GM21528 (cell line): ENCODE measurements at regions not wholly inside any gene's neighbourhood (a gene's known extent, or its start where the extent isn't known, plus 50 kb on each side); places are given as distances from the start of the nearest gene placed in this dataset.

Source experiments
- ATAC-seq: cut with Tn5 transposase; IDR thresholded peaks from one replicate; pipeline ENCODE4 v1.9.1; 2021; ENCODE audit warnings: mild to moderate bottlenecking, moderate library complexity; ENCODE audit not compliant: unreplicated experiment, low FRiP score

DNA sequence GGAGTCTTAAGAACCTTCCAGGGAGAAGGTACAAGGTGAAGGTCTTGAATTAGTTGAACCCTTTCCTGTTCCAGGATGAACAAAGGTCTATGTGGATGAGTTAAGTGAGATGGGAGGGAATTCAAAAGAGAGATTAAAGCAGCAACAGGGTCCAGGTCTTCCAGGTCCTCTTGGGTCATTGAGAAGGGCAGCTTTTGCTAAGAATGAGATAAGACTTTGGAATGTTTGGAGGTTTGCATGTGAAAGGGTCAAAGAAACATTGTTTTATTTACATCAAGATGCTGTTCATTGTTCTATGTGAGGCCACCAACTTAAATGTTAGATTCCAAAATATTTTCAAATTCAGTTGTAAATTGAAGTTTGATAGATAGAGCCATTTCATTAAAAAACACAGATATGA is 463.9 kb downstream of the ANXA1 start:
- ATAC-seq, result no peak

DNA sequence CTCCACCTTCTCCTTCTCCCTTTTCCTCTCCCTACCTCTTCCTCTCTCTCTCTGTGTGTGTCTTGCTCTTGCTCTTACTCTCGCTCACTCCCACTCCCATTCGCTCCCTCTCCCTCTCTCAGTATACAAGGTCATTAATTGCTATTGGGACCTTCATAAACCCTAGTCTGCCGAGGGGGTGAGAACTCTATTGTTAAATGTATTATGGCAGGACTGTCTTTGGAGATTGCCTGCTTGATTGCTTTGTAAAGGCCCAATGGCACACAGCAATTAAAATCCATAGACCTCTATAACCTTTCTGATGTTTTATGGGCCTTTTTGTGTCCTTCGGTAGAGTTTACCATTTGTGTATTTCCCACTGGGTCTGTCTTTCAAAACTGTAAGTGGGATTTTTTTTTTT is 465.9 kb downstream of the ANXA1 start:
- no peak for ATAC-seq

DNA sequence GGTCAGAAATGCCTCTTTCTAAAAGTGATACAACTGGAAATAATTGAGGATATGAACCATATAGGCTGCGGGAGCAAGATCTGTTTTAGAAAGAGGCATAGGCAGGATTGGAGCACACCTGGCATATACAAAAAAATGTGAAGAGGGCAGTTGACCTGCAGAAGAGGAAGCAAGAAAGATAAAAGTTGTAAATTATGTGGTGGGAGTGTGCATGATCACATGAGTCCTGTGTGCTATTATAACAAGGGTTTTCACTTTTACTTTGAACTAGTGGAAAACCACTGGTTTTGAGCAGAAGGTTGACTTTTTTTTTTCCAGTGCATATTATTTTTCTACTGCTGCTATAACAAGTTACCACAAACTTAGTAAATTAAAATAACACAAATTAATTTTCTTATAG is 489.3 kb downstream of the ANXA1 start:
- ATAC-seq, result no peak

DNA sequence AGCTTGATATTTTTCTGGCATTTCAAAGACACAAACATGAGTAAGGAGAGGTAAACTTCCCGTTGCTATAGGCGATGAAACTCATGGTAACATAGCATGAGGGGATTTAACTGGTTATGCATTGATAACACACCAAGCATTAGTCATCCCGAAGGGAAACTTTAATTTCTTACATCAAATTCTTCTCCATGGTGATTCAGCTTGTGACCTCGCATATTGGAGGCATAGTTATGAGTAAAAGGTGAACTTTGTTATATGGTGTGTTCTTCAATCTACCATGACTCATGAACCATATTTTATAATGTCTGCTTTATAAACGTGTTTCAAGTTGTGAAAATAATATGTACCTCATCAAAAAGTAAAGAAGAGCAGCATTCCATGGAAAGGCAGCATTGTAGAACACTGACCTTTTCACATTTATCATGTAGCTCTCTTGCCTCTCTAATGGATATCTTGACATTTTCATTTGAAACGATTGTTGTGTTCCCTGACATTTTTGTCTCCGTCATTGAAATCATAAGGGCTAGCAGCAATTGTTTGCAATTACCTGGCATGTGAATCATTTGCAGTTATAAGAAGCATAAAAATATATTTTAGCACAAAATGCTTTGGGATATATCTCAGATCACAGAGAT is 491.8 kb downstream of the ANXA1 start:
- ATAC-seq, result no peak

DNA sequence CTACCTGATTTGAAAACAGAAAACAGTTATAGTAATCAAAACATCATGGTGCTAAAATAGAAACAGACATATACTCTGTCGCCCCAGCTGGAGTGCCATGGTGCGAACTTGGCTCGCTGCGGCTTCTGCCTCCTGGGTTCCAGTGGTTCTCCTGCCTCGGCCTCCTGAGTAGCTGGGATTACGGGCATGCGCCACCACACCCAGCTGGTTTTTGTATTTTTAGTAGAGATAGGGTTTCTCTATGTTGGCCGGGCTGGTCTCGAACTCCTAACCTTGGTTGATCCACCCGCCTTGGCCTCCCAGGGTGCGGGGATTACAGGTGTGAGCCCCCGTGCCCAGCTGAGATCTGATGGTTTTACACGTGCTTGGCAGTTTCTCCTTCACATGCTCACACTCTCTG is 495.9 kb downstream of the ANXA1 start:
- no peak for ATAC-seq

DNA sequence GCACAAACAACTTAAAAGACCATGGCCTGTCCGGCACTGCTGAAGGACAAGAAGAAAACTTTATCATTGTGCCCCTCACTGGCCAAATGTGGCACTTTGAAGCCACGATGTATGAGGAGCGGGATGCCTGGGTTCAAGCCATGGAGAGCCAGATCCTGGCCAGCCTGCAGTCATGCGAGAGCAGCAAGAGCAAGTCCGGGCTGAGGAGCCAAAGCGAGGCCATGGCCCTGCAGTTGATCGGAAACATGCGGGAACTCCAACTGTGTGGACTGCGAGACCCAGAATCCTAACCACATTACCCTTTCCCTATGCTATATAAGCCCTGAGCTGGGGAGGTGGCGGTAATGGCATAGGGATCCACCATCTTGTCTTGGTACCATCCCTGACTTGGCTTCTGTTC is 497.9 kb downstream of the ANXA1 start:
- ATAC-seq, result no peak

DNA sequence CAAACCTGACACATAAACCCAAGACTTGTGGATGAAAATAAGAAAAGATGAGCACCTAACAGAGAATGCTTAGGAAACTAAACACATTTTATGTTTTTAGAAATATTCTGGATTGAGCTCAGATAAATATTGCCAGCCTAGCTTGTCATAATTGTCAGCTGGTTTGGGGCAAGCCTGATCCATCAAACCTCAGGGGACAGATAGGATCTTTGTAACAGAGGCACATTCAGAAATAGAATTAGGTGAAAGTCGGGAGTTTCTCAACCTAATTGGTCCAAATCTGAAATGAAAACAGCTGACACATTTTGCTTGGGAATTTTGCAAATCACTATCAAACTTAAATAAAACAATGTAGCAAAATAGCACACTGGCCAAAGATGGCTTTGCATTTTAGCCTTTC is 503.7 kb downstream of the ANXA1 start:
- ATAC-seq, result no peak

DNA sequence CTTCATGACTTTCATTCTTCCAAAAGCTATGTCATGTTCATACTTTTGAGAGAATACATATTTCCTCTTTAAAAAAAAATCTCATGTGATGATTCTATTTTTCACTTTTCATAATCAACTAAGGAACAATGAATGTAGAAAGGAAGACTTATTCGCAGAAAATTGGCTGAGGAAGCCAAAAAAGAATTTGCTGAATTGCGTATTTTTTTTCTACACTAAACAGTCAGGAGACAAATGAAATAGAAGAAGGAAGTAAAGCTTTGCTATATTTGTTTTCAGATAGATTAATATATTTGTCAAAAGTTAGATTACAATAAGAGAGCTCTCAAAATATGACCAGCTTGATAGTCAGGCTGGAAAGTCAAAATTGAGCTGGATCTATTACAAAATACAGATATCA is 504.2 kb downstream of the ANXA1 start:
- no peak for ATAC-seq

DNA sequence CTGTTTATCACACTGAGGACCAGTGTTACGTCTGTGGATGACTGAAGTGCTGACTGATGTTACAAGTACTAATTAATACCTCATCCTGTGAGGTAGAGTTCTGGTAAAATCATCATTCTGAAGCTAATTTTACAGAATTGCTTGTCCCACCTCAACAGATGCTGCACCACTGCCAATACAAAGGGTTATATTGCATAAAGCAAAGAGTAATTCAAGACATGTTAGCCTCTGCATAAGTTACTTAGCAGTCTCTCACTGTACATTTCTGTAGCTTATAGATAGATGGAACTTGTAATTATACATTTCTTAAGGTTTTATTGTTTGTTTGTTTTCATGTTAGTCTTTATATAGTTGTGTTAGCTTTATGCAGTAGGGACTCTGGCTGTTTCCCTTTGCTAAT is 513.6 kb downstream of the ANXA1 start:
- no peak for ATAC-seq

DNA sequence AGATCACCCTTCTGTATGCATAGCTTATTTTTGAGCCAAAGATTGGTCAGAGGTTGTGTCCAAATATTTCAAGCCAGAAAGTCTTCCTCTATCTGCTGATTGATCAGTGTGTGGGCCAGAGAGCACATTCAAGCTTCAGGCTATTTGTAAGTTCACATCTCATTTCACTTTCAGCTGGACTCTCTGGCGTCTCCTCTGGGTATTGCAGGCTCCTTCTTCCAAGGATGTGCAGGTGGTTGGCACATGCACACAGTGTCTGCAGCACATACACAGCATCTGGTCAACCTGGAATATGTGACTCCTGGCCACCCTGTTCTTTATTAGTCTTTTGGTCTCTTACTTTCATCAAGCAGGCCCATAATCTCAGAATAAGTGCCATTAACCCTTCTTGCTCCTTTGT is 516.1 kb downstream of the ANXA1 start:
- no peak for ATAC-seq

DNA sequence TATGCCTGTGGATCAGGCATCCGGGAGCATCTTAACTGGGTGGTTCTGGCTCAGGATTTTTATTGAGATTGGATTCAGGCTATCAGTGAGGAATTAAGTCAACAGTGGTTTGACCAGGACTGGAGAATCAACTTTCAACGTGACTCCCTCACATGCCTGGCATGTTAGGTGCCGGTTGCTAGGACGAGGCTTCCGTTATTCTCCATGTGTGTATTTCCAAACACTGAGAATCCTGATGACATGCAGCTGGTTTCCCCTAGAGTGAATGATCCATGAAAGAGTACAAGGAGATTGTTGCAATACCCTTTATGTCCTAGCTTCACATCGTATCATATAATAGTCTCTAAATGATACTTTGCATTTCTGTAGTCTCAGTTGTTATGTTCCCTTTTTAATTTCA is 529.2 kb downstream of the ANXA1 start:
- ATAC-seq, result no peak

DNA sequence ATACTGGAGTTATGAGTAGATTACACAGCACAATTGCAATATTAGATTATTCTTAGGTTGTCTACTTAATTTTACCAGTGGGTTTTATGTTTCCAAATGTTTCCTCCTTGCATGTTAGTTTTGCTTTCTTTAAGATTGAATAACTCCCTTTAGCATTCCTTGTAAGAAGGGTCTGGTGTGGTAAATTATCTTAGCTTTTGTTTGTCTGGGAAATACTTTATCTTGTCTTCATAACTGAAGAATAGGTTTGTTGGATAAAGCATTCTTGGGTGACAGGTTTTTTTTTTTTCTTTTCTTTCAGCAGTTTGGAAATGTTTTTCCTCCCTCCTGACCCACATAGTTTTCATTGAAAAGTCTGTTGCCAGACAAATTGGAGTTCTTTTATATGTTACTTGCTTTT is 531.1 kb downstream of the ANXA1 start:
- ATAC-seq, result no peak

DNA sequence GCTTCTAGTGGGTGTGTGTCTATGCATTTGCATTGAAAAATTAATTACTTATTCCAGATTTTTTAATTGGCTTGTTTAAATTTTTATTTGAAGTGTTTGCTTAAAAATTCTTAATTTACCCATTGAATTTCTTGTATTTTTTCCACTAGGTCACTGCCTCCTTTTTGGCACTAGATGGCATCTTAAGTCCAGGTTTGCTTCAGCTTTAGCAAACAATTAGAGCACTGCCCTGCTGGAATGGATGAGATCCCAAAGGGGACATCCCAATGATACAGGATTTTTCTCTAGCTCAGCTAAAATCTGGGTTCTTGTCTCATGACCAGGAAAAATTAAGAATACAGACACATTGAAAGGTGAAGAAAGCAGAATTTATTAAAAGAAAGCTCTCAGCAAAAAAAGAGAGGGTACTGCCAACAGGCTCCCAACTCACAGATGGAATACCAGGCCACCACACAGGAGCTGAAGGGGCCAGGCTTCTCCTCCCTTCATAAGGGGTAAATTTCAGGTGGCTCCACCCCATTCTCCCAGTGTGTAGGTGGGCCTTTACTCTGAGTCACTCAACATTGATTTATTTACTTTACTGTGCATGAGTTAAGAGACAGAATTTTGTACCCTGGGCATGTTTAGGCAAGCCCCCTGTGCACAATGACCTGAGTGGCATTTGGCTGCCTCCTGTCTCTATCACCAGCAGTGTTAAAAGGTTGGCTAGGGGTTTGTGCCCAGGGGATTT is 532.4 kb downstream of the ANXA1 start:
- ATAC-seq, result no peak

DNA sequence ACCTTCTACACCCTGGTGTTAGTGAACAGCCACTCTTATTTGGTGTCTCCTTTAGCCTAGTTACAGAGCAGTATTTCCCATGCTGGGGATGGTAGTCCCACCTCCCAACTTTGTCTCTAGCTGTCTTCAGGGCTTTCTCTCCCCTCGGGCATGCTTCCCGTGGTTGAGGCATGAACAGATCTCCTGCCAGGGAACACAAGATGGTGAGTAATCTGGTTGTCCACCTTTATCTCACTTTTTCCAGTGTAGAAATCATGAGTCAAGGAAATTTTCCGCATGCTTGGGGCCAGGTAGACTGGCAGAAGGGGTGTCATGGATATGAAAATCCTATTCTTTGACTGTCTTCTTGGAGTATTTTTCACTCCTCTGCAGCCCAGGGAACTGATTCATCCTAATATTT is 532.9 kb downstream of the ANXA1 start:
- no peak for ATAC-seq

DNA sequence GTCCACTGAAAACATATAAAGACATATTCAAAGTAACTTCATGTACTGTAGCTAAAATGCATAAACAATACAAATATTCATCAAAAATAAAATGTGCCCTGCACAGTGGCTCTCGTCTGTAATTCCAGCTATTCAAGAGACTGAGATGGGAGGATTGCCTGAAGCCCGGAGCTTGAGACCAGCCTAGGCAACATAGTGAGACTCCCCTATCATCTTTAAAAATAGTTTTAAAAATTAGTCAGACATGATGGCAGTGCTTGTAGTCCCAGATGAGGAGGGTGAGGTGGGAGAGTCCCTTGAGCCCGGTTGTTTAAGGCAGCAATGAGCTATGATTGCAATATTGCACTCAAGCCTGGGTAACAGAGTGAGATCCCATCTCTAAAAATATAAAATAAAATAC is 534.1 kb downstream of the ANXA1 start:
- no peak for ATAC-seq

DNA sequence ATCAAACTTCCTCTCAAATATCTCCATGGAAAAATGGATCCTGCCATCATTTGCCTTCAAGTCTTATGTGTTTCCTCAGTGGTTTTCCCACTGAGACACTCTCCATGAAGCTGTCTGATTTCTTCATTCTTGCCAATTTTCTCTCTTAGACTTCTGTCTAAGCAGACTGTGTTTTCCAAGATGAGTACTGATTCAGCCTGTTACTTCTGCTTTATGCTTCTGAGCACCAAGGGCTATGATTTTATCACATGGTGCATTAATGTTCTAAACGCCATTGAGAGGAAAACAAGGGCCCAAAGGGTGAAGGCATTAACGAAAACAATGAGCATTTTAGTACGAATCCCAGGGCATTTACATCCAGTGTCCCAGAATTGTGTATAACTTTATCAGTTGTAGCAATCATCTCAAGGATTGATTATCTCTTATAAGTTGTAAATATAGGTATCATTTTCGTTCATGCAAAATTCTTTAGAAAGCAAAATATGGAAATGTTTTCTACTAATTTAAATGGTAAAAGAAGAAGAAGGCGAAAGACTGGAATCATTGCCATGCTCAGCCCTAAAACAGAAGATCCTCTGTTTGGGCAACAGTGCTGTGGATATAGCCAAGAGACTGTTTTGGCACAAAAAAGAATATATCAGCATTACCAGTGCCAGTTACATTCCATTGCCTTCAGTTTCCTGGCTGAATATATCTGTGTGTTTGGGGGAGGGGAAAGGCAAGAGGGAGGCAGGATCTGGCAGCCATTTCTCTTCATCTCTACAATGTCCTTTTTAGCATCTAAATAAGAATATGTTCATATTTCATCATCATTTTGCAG is 537.6 kb downstream of the ANXA1 start:
- no peak for ATAC-seq

DNA sequence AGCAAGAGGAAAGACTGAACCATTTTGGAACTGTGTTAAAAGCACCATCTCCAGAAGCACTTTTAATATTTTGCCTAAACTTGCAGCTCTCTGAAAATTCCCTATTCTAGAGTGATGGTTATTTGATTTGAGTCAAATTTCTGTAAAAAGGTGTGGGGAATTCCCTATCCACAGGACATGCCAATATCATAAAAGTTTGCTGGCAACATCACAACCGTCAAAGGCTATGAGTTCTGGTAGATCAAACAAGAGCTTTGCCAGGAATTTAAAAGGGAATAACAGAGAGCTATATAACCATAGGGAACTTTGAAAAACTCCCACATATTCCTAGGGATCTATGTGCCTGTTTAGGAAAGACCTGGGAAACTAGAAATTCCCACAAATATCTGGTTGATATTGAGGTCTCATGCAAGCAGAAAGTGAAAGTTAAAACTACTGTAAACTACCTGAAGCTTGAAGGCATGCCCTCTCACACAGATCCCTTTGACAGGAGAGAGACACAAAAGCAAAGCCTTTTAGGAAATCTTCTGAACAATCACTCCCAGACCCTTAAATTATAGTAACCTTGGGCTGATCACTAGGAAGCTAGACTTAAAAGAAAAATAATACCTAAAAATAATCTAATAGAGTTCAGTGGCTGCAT is 549.9 kb downstream of the ANXA1 start:
- no peak for ATAC-seq

DNA sequence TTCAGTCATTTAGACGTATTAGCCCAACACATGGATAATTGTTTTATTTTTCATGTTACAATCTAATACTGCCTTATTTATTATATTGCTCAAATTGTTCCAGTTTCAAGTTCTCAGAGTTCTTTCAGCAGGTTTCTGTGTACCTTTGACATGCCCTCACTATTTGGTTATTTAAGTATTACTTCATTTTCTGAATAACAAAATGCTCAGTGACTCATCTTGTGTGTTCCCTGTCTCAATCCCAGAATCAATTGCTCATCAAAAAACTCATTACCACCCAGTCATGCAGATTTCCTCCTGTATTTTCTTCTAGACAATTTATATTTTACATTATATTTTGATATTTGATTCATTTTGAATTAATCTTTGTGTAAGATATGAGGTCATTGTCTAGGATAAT is 562.6 kb downstream of the ANXA1 start:
- no peak for ATAC-seq

DNA sequence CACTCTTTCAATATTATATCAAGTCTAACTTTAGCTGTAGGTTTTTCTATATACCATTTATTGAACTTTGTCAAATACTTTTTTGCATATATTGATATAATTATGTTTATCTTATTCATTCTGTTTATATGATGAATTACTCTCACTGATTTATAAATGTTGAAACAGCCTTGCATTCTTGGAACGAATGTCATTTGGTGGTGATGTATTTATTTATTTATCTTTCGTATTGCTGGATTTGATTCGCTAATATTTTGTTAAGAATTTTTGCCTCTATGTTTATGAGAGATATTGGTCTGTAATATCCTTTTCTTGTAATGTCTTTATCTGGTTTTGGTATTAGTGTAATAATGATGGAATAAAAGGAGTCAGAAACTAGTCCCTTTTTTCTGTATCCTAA is 563.9 kb downstream of the ANXA1 start:
- ATAC-seq, result no peak

DNA sequence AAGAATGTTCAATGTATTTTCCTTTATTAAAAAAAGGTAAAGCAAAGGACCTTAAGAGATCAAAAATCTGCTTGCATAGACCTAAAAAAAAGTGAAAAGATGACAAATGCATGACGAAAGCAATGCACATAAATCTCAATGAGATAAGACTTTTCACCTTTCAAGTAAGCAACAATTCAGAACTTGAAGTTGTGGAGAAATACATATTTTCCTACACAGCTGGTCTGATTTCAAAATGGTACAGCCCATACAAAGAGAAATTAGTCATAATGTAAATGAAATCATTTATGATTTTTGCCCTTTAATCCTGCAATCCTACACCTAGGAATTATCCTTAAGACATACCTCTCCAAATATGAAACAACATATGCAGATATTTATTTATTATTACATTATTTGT is 568.0 kb downstream of the ANXA1 start:
- ATAC-seq, result no peak

DNA sequence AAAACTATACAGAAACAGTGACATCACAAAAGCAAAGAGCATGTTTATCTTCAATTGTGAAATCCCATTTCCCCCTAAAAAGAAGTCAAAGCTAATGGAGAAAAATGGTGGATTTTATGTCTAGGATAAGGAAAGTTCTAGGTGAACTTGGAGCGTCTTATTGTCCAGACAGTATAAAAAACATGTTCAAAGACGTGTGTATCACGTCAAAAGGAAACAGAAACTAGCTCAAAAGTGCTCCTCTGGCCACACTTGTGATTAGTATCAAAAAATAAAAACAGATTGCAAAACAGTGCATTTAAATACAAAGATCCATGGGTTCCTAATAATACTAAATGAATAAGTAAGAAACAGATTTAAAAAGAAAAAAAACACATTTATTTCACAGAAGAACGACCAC is 568.9 kb downstream of the ANXA1 start:
- ATAC-seq, result no peak
